HG02588 (cell line): ENCODE measurements at regions not wholly inside any gene's neighbourhood (a gene's known extent, or its start where the extent isn't known, plus 50 kb on each side); places are given as distances from the start of the nearest gene placed in this dataset.
"Not testable (repeated sequence)": the region's sequence is repeated elsewhere in the genome, so short reads cannot be mapped to it uniquely, and the experiment has no call there.

Source experiments
- ATAC-seq: cut with Tn5 transposase; IDR thresholded peaks from one replicate; pipeline ENCODE4 v1.9.1; 2021; ENCODE audit warnings: mild to moderate bottlenecking, moderate library complexity; ENCODE audit not compliant: unreplicated experiment

DNA sequence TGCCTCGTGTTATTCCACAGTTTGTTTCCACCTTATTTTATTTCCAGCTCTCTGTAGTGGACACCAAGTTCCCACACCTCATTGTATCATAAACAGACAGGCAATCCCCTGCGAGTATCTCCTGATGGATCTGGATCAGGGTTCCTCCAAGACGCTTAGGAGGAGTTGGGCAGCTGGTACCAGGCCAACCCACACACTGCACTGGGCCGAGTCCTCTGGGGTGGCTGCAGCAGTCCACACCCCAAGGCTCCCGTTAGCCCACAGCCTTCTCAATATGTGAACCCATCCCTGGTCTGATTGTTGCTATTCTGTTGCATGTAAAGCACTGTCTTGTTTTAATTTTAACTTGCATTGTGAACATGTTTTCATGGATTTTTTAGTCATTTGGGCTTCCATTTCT, 178.8 kb upstream of the RAB6C start:
- no peak for ATAC-seq

DNA sequence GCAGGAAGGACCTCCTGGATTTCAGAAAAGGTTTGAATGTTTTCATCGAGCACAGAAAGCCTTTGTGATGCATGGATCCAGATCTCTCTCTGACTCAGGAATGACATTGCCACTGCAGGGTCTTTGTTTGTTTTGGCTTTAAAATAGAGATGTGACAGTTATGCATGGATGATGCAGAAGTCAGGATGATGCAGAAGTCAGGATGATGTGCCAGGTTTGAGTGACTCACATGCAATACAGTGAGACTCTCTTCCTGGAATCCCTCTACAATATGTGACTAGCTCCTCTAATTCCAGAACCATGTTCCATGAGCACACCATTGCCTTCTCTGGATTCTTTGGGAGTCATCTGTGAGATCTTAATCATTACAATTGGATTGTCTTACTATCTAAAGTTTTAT, 177.9 kb upstream of the RAB6C start:
- ATAC-seq: no peak

DNA sequence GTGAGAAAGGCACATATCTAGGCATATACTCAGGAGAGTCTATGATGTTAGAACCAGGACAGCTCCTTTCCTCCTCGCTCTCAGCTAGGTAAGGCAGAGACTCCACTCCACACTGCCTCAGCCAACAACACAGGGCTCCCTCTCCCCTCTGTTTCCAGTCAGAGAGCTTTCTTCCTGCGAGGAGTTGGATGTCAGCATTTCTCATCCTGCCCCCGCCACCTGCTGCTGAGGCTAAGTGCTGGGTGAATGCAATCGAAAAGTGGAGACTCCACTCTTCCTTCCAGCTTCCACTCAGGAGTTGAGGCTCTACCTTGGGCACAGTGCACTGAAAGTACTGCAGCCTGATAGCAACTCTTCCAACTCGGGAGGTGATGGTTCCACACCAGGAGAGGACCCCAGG, 177.2 kb upstream of the RAB6C start:
- ATAC-seq: no peak

DNA sequence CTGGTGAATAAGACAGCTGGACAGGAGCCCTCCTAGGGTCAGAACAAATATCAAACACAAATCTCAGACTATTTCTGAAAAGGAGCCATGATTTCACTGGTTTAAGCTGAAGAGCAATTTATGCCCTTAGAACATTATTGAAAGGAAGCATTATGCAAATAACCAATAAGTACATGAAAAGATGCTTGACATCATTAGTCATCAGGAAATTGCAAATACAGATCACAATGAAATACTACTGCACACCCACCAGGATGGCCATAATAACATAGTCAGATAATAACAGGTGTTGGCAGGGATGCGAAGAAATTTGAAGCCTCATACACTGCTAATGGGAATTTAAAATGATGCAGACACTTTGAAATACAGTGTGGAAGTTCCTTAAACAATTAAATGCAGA, 176.4 kb upstream of the RAB6C start:
- ATAC-seq: no peak

DNA sequence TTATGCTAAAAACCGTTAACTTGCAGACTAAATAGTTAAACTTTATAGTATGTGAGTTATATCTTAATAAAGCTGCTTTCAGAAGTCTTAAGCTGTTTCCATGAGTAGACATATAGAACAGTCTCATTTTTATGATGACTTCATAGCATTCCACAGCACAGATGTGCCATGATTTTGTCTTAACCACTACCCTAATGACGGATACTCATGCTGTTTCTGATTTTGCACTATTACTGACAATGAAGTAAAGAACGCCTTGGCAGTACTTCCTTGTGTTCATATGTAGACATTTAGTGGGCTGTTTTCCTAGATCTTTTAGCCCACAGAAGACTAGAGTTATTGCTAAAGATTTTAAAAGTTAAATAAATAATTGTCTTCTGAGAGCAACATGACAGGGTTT, 175.6 kb upstream of the RAB6C start:
- ATAC-seq: no peak

DNA sequence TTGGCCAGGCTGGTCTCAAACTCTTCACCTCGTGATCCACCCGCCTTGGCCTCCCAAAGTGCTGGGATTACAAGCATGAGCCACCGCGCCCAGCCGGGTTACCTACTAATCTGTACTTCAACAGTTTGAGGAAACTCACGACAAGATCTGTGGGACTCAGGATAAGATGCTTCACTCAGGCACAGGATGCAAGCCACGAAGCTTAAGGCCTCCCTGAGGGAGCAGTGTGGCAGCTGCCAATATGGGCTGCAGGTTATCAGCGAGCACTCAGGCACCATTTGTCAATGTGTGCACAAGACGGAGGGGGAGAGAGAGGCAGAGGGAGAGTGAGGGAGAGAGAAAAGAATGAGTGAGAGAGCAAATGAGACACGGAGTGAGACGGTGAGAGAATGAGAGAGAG, 173.6 kb upstream of the RAB6C start:
- no peak for ATAC-seq

DNA sequence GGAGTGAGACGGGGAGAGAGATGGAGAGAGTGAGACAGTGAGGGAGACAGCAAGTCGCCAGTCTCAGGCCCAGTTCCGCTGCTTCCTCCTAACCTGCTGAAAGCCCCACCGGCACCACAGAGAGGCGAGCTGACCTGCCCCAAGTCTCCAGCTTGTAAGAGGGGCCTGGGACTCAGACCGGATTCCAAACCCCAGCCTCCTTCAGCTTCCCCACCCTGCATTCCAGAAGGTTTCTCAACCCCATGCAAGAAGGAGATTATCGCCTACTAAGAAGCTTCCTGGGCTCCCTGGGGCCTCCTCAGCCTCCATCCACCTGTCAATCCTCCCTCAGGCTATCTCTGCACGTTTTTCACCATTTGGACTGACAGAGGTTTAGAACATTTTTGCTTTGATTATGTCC, 173.1 kb upstream of the RAB6C start:
- no peak for ATAC-seq

DNA sequence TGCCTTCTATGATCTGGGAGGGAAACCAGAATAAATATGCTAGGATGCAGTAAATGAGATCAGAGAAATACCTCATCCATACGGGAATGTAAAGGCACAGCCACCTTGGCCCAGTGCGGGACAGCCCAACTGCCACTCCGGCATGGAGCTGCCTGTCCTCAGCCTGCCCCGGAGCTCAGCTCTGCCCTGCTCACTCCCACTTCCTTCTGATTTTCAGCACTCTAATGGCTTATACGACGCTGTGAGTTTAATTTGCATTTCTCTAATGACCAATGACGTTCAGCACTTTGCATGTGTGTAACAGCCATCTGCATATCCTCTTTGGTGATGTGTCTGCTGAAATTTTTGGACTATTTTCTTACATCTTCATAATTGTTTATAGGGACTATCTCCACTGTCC, 172.5 kb upstream of the RAB6C start:
- no peak for ATAC-seq

DNA sequence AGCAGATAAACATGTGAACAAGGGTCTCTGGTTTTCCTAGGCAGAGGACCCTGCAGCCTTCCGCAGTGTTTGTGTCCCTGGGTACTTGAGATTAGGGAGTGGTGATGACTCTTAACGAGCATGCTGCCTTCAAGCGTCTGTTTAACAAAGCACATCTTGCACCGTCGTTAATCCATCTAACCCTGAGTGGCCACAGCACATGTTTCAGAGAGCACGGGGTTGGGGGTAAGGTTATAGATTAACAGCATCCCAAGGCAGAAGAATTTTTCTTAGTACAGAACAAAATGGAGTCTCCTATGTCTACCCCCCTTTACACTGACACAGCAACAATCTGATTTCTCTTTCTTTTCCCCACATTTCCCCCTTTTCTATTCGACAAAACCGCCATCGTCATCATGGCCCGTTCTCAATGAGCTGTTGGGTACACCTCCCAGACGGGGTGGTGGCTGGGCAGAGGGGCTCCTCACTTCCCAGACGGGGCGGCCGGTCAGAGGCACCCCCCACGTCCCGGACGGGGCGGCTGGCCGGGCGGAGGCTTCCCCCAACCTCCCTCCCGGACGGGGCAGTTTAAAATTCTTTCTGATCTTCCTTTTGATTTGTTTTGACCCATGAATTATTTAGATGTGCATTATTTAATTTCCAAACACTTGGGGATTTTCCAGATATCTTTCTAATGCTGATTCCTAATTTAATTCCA, 171.7 kb upstream of the RAB6C start:
- not testable (repeated sequence) for ATAC-seq

DNA sequence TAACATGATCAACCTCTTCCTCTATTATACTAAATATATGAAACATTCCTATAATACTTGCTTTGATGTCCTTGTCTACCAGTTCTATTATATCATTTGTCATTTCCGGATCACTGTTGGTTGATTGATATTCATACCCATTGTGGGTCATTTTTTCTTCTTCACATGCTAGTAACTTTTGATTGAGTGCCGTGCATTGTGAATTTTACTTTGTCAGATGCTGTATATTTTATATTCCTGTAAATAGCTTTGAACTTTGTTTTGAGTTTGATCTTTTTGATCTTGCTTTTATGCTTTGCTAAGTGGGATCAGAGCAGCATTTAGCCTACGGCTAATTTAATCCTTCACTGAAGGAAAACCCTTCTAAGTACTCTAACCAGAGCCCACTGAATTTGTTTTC, 168.9 kb upstream of the RAB6C start:
- no peak for ATAC-seq

DNA sequence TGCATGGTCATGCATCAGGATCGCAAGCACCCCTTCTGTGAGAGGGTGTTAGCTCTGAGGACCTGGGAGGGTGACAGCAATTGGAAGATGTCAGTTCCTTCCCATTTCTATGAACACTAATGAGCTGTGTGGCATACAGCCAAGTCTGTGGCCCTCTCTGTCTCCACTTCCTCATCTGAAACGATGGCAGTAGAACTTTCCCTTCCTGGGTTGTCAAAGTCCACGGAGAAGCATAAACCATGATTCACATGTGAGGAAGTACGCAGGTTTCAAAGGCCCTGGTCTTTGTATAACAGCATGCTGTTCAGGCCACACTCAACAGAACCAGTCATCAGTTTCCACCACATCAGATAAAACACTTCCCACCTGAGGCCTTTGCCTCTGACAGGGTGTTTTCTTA, 167.4 kb upstream of the RAB6C start:
- ATAC-seq: peak; percentile 65

DNA sequence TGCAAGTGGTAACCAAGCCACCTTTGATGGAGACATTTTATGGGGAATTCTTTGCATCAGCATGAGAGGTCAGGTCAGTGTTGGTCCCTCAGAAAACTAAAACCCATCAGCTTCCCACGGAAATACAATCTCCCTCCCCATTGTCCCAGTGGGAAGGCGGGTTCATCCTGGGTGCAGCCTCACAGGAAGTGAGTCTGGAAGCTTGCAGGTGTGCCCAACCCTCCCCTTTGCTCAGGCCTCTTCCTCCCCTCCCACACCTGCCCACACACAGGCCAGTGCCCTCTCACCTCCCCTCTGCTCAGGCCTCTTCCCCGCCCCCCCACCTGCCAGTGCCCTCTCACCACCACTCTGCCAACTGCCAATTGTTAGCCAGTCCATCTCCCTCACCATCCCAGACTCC, 166.8 kb upstream of the RAB6C start:
- ATAC-seq: no peak

DNA sequence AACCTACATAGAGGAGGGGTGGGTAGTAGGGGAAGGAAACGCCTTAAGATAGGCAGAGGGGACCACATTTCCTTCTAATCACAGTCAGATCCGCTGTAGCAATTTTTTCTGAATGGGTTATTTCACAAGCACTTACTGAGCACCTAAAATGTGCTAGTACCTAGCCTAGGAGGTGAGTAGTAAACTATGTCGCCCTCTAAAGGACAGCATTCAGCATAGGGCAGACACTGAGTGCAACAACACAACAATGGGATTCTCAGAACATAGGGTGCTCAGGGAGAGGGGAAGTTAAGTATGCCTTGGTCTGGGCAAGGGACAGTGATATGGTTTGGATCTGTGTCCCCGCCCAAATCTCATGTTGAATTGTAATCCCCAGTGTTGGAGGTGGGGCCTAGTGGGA, 166.1 kb upstream of the RAB6C start:
- ATAC-seq: no peak

DNA sequence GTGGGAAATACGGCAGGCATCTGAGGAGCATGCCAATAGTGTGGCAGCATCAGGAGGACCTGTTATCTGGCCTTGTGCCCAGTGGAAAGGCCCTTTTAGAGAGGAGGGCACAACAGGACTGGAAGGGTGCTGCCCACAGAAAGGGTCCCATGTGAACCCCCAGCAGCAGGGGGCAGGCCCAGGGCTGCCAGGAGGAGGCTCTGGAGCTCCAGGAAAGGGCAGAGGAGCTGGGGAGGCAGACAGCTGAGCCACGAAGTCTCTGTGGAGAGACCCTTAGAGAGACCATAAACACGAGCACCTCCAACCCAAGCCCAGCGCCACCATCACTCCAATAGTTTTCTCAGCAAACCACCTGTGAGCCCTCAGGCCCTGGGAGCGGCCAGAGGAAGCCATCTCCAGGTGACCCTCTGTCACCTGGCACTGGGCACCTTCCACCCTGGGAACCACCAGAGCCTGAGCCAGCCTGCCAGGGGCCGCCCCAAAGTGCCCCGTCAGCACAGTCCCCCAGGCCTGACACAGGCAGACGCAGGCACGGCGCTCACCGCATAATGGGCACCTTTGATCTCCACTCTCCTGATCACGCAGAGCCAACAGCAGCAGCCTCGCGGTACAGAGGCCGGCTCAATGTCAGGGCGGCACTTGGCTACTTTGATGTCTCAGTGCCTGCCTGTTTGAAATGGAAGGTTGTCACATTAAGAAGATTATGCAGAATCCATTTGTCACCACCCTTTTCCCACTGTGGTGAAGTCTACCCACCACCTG, 162.5 kb upstream of the RAB6C start:
- ATAC-seq: no peak

DNA sequence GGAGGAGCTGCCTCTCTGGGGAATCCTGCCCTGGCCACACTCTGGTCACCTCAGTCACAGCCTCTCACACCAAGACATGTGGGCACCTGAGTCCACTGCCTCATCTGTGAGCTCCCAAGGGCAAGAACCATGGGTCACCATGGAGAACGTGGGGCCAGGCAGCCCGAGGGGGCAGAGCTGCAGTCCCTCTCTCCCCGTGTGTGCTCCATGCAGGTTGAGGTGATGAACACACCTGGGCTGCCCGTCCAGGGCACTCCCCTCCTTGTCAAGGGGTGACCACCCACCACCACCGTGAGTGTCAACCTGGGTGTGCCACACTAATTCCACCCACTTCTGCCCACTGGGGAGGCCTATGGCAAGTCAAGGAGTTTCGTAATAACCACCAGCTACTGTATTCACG, 159.6 kb upstream of the RAB6C start:
- no peak for ATAC-seq

DNA sequence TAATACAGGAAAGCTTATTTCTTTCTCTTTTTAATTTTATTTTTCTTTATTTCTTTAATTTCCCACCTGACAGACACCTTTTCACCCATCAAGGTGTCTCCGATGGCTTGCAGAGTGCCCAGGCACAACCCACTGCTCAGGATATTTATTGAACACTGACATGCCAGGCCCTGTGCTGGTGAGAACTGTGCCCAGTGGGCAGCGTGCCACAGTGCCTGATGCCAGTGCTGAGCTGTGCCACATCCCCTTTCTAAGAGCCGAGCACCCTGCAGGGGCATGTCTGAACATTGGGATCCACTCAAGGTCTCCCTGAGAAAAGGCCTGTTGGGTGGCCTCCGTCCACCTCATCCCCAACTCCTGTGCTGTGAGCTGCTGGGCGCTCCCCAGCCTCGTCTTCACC, 158.6 kb upstream of the RAB6C start:
- no peak for ATAC-seq

DNA sequence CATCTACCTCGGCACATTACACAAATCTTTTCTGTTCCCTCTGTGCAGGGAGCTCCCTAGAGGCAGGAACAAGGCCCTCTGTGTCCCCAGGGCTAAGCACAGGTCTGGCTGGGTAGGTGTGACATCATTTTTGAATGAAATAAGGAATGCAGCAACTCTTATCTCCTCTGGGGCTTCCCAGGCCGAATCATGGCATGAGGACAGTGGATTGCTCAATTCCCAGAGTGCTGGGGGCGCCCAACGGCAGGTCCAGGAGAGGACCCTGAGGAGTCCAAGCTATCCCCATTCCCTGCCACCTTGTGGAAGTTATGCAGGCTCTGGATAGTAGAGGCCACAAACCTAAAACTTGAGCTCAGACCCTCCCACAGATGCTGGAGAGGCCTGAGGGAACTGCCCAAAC, 158.0 kb upstream of the RAB6C start:
- no peak for ATAC-seq

DNA sequence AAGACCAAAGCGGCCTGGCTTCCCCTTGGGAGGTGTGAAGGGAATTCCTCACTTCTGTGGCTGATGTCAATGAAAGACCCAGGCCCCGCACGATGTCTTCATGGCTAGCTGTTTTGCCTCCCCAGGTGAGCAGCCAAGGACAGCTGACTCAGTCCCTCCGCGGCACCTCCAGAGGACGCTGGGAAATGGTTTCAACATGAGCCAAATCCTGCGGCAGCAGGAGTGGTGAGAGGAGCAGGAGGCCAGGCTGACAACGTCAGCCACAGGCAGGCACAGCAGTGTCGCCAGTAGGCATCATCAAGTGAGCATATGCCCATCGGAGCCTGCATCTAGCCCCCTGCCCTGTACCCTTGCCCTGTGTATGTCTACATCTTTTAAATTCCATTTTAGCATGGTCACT, 156.4 kb upstream of the RAB6C start:
- ATAC-seq: no peak

DNA sequence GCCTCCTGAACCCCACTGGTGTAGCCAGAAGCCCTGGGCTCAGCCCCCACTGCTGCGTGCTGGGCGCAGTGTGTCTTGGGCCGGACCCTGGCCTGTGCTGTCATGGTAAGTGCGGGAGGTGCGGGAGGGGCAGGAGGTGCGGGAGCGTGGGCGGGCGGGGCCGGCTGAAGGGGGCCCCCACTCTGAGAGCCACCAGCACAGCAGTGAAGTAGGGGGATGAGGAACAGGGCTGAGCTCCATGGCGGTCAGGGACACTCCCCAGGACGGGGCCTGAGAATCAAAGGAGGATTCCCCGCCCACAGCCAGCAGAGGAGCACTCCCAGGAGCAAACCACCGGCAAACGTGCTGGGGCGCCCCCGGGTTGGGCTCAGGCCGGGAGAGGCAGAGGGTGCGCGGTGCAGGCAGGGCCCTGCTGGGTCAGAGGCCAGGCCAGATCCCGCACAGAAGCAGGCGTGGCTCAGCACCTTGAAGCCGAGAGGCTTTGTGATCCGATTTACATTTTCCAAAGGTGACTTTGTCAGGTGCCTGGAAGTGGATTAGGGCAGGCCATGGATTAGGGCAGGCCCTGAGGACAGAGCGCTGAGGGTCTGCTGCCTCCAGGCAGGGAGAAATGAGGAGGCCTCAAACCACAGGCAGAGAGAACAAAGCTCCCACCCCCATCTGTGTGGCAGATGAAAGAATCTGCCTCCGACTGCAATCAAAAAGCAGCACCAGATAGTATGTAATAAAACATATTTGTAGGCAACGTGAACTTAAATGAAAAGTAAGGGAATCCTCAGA, 152.0 kb upstream of the RAB6C start:
- no peak for ATAC-seq

DNA sequence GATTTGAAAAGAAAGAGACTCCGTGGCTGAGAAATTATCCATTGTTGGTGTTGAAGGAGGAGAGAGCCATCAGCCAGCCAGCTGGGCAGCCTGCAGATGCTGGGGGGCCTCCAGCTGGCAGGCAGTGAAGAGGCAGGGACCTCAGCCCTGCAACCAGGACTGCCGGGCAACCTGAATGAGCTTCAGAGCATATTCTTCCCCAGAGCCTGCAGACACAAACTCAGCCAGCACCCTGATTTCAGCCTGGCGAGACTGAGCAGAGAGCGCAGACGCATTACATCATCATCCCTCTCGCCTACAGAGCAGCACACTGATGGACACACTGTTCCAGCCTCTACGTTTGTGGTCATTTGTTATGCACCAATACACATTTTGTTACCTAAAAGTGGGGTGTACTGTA, 150.7 kb upstream of the RAB6C start:
- ATAC-seq: no peak

DNA sequence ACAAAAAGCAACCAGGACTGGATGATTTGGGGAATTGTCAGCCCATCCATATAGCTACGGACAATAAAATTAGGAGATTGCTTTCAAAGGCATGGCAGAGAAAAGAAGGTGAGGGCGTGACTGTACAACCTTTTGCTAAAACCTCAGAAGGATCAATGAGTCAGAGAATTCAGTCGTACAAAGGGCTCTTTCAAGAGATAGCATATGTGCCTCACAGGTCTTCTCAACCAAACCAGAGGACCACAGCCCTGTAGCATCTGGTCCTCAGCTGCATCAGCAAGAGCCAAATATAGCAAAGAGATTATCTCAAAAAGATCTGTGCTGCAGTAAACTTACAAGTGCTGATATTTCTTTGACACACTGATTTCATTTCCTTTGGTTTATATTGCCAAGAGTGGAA, 149.9 kb upstream of the RAB6C start:
- no peak for ATAC-seq

DNA sequence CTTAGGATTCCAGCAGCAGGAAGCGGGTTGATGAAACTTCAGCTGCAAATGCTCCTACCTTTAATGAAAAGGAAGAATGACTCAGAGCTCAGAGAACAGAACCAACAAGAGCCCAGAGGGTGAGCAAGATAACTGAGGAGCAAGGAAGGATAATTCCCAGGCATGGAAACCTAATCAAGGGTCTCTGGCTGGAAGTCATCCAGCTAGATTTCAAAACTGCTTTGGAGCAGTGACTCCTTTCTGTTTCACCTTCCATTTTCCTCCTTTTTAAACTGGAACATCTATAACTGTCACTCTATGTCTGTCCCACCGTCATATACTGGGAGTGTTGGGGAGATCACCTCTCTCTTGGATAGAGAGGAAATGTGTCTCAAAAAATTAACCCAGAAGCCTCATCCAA, 148.4 kb upstream of the RAB6C start:
- ATAC-seq: no peak
